ENCODE measurements at regions not wholly inside any gene's neighbourhood (a gene's known extent, or its start where the extent isn't known, plus 50 kb on each side); places are given as distances from the start of the nearest gene placed in this dataset.

- Histone ChIP-seq H3K27ac (no peak overlapping the region), H3K36me3 (no peaks in the 10 kb centered on the region), H3K9me3 (ENCODE audit: severe bottlenecking) (no peaks in the 10 kb centered on the region), H3K27me3 (ENCODE audit: insufficient read depth, low read depth, severe bottlenecking) (no peaks in the 10 kb centered on the region), H3K4me3 (ENCODE audit: low read depth, low read length) (no peak overlapping the region)
- TF ChIP-seq, protein P1, sequence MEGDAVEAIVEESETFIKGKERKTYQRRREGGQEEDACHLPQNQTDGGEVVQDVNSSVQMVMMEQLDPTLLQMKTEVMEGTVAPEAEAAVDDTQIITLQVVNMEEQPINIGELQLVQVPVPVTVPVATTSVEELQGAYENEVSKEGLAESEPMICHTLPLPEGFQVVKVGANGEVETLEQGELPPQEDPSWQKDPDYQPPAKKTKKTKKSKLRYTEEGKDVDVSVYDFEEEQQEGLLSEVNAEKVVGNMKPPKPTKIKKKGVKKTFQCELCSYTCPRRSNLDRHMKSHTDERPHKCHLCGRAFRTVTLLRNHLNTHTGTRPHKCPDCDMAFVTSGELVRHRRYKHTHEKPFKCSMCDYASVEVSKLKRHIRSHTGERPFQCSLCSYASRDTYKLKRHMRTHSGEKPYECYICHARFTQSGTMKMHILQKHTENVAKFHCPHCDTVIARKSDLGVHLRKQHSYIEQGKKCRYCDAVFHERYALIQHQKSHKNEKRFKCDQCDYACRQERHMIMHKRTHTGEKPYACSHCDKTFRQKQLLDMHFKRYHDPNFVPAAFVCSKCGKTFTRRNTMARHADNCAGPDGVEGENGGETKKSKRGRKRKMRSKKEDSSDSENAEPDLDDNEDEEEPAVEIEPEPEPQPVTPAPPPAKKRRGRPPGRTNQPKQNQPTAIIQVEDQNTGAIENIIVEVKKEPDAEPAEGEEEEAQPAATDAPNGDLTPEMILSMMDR (IDR thresholded peaks at IDR 0.05; ENCODE audit: low read depth, low read length), result no peak
- DNase-seq, result no peak
These were observed 180.5 kb downstream of the TMEM18 start for GRCh38 chr2:496729-497128.

GRCh38 chr2:495745-496275 lies 181.4 kb downstream of the TMEM18 start:
- H3K9me3 ChIP-seq (ENCODE audit: severe bottlenecking), result no peaks in the 10 kb centered on the region
- H3K36me3 ChIP-seq, result no peaks in the 10 kb centered on the region
- H3K4me3 ChIP-seq (ENCODE audit: low read depth, low read length), result no peak overlapping the region
- DNase-seq, result no peak
- H3K27ac ChIP-seq, result no peak overlapping the region
- TF ChIP-seq, protein P1 (IDR thresholded peaks at IDR 0.05; ENCODE audit: low read depth, low read length), result no peak
- H3K27me3 ChIP-seq (ENCODE audit: insufficient read depth, low read depth, severe bottlenecking), result no peaks in the 10 kb centered on the region

DNA sequence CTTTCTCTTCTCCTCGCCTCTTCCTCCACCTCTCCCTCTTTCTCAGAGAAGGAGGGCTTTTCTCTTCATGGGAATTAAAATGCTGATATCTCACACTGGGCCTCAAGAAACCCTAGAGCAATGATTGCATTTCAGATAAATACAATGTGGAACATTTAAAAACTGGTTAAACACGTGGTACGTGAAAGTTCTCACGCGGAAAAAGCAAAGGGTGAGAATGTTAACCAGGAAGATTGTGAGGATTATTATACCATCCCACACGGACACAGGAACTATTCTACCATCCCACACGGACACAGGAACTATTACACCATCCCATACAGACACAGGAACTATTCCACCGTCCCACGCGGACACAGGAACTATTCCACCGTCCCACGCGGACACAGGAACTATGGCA lies 182.4 kb downstream of the TMEM18 start:
- no peaks in the 10 kb centered on the region for H3K27me3 ChIP-seq (ENCODE audit: insufficient read depth, low read depth, severe bottlenecking)
- TF ChIP-seq, protein P1 (IDR thresholded peaks at IDR 0.05; ENCODE audit: low read depth, low read length), result no peak
- H3K36me3 ChIP-seq, result no peaks in the 10 kb centered on the region
- H3K27ac ChIP-seq, result no peak overlapping the region
- no peaks in the 10 kb centered on the region for H3K9me3 ChIP-seq (ENCODE audit: severe bottlenecking)
- H3K4me3 ChIP-seq (ENCODE audit: low read depth, low read length), result no peak overlapping the region
- no peak for DNase-seq

DNA sequence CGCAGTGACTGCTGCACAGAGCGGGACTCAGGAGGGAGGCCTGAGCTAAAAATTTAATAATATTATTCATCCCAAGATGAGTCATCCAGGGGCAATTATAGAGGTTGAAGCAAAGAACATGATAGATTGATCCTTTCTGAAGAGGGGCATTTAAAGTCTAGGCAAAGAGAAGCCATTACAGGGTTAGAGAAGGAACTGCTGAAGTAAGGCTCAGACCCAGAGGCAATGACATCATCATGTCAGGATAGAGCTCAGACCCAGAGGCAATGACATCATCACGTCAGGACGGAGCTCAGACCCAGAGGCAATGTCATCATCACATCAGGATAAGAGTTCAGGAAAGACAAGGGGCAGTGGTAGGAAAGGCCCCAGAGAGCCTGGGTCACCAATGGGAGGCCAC lies 184.0 kb downstream of the TMEM18 start:
- TF ChIP-seq, protein P1 (IDR thresholded peaks at IDR 0.05; ENCODE audit: low read depth, low read length), result no peak

GRCh38 chr2:492178-492577 lies 185.0 kb downstream of the TMEM18 start:
- no peak for DNase-seq
- Histone ChIP-seq H3K4me3 (ENCODE audit: low read depth, low read length) (no peak overlapping the region), H3K9me3 (ENCODE audit: severe bottlenecking) (no peaks in the 10 kb centered on the region), H3K27ac (no peak overlapping the region), H3K27me3 (ENCODE audit: insufficient read depth, low read depth, severe bottlenecking) (no peaks in the 10 kb centered on the region), H3K36me3 (no peaks in the 10 kb centered on the region)
- TF ChIP-seq, protein P1 (IDR thresholded peaks at IDR 0.05; ENCODE audit: low read depth, low read length), result no peak

More for the DNA sequence above, 184.0 kb downstream of the TMEM18 start:
- Histone ChIP-seq H3K9me3 (ENCODE audit: severe bottlenecking) (no peaks in the 10 kb centered on the region), H3K27ac (no peak overlapping the region), H3K27me3 (ENCODE audit: insufficient read depth, low read depth, severe bottlenecking) (no peaks in the 10 kb centered on the region), H3K36me3 (no peaks in the 10 kb centered on the region), H3K4me3 (ENCODE audit: low read depth, low read length) (no peak overlapping the region)
- no peak for DNase-seq

GRCh38 chr2:489838-490237 lies 187.4 kb downstream of the TMEM18 start:
- TF ChIP-seq, protein P1 (IDR thresholded peaks at IDR 0.05; ENCODE audit: low read depth, low read length), result no peak
- H3K4me3 ChIP-seq (ENCODE audit: low read depth, low read length), result no peak overlapping the region
- no peak overlapping the region for H3K27ac ChIP-seq
- no peaks in the 10 kb centered on the region for H3K36me3 ChIP-seq
- no peak for DNase-seq
- H3K9me3 ChIP-seq (ENCODE audit: severe bottlenecking), result no peaks in the 10 kb centered on the region
- H3K27me3 ChIP-seq (ENCODE audit: insufficient read depth, low read depth, severe bottlenecking), result no peaks in the 10 kb centered on the region

Measured in WERI-Rb-1 (cell line).